HL-60 (cell line): ENCODE measurements at regions not wholly inside any gene's neighbourhood (a gene's known extent, or its start where the extent isn't known, plus 50 kb on each side); places are given as distances from the start of the nearest gene placed in this dataset.

Experiments used
- GABPA ChIP-seq: IDR thresholded peaks from 2 replicates; pipeline ENCODE4 v1.6.1; 2012; ENCODE audit warnings: low read depth
- POLR2AphosphoS5 ChIP-seq: IDR thresholded peaks from 2 replicates; pipeline ENCODE4 v1.6.1; 2012; ENCODE audit warnings: low read depth
- TF ChIP-seq, protein P1 (sequence below): IDR thresholded peaks from one replicate; pipeline ENCODE4 v1.5.1; 2011; ENCODE audit warnings: low read length, control low read depth, inconsistent platforms; ENCODE audit not compliant: insufficient read depth
- TF ChIP-seq, protein P2 (sequence below): IDR thresholded peaks from 2 replicates; pipeline ENCODE4 v1.6.1; 2012; ENCODE audit warnings: low read depth; ENCODE audit not compliant: insufficient replicate concordance

DNA sequence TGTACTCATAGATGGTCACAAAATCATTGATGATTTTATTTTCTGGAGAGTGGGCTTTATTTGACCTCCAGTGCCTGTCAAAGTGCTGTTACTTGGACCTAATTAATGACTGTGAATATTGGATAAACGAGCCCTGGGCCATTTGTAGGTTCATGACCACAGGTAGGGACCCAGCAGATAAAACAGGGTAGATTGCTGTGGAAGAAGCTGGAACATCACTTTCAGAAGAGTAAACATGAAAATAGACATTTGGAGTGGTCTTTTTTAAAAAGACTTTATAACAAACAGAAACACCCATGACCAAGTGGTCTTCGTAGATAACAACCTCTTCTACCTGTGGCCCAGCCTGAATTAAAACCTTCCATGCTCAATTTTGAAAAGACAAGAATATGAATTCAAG, 472.8 kb upstream of the MKI67 start:
- TF ChIP-seq, protein P1, sequence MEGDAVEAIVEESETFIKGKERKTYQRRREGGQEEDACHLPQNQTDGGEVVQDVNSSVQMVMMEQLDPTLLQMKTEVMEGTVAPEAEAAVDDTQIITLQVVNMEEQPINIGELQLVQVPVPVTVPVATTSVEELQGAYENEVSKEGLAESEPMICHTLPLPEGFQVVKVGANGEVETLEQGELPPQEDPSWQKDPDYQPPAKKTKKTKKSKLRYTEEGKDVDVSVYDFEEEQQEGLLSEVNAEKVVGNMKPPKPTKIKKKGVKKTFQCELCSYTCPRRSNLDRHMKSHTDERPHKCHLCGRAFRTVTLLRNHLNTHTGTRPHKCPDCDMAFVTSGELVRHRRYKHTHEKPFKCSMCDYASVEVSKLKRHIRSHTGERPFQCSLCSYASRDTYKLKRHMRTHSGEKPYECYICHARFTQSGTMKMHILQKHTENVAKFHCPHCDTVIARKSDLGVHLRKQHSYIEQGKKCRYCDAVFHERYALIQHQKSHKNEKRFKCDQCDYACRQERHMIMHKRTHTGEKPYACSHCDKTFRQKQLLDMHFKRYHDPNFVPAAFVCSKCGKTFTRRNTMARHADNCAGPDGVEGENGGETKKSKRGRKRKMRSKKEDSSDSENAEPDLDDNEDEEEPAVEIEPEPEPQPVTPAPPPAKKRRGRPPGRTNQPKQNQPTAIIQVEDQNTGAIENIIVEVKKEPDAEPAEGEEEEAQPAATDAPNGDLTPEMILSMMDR: no peak
- TF ChIP-seq, protein P2, sequence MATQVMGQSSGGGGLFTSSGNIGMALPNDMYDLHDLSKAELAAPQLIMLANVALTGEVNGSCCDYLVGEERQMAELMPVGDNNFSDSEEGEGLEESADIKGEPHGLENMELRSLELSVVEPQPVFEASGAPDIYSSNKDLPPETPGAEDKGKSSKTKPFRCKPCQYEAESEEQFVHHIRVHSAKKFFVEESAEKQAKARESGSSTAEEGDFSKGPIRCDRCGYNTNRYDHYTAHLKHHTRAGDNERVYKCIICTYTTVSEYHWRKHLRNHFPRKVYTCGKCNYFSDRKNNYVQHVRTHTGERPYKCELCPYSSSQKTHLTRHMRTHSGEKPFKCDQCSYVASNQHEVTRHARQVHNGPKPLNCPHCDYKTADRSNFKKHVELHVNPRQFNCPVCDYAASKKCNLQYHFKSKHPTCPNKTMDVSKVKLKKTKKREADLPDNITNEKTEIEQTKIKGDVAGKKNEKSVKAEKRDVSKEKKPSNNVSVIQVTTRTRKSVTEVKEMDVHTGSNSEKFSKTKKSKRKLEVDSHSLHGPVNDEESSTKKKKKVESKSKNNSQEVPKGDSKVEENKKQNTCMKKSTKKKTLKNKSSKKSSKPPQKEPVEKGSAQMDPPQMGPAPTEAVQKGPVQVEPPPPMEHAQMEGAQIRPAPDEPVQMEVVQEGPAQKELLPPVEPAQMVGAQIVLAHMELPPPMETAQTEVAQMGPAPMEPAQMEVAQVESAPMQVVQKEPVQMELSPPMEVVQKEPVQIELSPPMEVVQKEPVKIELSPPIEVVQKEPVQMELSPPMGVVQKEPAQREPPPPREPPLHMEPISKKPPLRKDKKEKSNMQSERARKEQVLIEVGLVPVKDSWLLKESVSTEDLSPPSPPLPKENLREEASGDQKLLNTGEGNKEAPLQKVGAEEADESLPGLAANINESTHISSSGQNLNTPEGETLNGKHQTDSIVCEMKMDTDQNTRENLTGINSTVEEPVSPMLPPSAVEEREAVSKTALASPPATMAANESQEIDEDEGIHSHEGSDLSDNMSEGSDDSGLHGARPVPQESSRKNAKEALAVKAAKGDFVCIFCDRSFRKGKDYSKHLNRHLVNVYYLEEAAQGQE: no peak
- TF ChIP-seq GABPA (no peak), POLR2AphosphoS5 (no peak)
